HG03025 (cell line): ENCODE measurements at regions not wholly inside any gene's neighbourhood (a gene's known extent, or its start where the extent isn't known, plus 50 kb on each side); places are given as distances from the start of the nearest gene placed in this dataset.
"Not testable (repeated sequence)": the region's sequence is repeated elsewhere in the genome, so short reads cannot be mapped to it uniquely, and the experiment has no call there.

Experiments
- ATAC-seq: cut with Tn5 transposase; IDR thresholded peaks from one replicate; pipeline ENCODE4 v1.9.1; 2021; ENCODE audit warnings: mild to moderate bottlenecking, moderate library complexity; ENCODE audit not compliant: unreplicated experiment, low FRiP score

GRCh38 chr2:52676056-52676455, 1091.5 kb upstream of the CHAC2 start:
- no peak for ATAC-seq

GRCh38 chr2:52668724-52669123, 1098.9 kb upstream of the CHAC2 start:
- ATAC-seq = no peak

- no peak for ATAC-seq
These were observed 1108.1 kb upstream of the CHAC2 start for GRCh38 chr2:52659546-52659945.

- no peak for ATAC-seq
These were observed 1109.0 kb upstream of the CHAC2 start for GRCh38 chr2:52658598-52658997.

- ATAC-seq = no peak
These were observed 1127.9 kb upstream of the CHAC2 start for GRCh38 chr2:52639692-52640091.

- no peak for ATAC-seq
These were observed 1135.1 kb upstream of the CHAC2 start for GRCh38 chr2:52632543-52632942.

- ATAC-seq = no peak
These were observed 1137.7 kb upstream of the CHAC2 start for GRCh38 chr2:52629944-52630343.

- no peak for ATAC-seq
These were observed 1138.1 kb upstream of the CHAC2 start for GRCh38 chr2:52629531-52629930.

- no peak for ATAC-seq
These were observed 1145.3 kb upstream of the CHAC2 start for GRCh38 chr2:52622266-52622665.

GRCh38 chr2:52613064-52613463, 1154.5 kb upstream of the CHAC2 start:
- no peak for ATAC-seq

GRCh38 chr2:52611759-52612158, 1155.8 kb upstream of the CHAC2 start:
- no peak for ATAC-seq

GRCh38 chr2:52608030-52608429, 1159.6 kb upstream of the CHAC2 start:
- ATAC-seq = no peak

- ATAC-seq = no peak
These were observed 1170.3 kb upstream of the CHAC2 start for GRCh38 chr2:52597346-52597745.

- no peak for ATAC-seq
These were observed 1173.6 kb upstream of the CHAC2 start for GRCh38 chr2:52594026-52594425.

GRCh38 chr2:52584071-52584470, 1183.5 kb upstream of the CHAC2 start:
- ATAC-seq = not testable (repeated sequence)

GRCh38 chr2:52572469-52572894, 1195.1 kb upstream of the CHAC2 start:
- no peak for ATAC-seq

- ATAC-seq = no peak
These were observed 1195.9 kb upstream of the CHAC2 start for GRCh38 chr2:52571380-52572347.

- ATAC-seq = no peak
These were observed 1196.9 kb upstream of the CHAC2 start for GRCh38 chr2:52570716-52571115.

- ATAC-seq = no peak
These were observed 1204.5 kb upstream of the CHAC2 start for GRCh38 chr2:52563151-52563550.

- no peak for ATAC-seq
These were observed 1209.3 kb upstream of the CHAC2 start for GRCh38 chr2:52558265-52558664.

- no peak for ATAC-seq
These were observed 1225.3 kb upstream of the CHAC2 start for GRCh38 chr2:52542297-52542696.
